ENCODE measurements at regions not wholly inside any gene's neighbourhood (a gene's known extent, or its start where the extent isn't known, plus 50 kb on each side); places are given as distances from the start of the nearest gene placed in this dataset.

DNA sequence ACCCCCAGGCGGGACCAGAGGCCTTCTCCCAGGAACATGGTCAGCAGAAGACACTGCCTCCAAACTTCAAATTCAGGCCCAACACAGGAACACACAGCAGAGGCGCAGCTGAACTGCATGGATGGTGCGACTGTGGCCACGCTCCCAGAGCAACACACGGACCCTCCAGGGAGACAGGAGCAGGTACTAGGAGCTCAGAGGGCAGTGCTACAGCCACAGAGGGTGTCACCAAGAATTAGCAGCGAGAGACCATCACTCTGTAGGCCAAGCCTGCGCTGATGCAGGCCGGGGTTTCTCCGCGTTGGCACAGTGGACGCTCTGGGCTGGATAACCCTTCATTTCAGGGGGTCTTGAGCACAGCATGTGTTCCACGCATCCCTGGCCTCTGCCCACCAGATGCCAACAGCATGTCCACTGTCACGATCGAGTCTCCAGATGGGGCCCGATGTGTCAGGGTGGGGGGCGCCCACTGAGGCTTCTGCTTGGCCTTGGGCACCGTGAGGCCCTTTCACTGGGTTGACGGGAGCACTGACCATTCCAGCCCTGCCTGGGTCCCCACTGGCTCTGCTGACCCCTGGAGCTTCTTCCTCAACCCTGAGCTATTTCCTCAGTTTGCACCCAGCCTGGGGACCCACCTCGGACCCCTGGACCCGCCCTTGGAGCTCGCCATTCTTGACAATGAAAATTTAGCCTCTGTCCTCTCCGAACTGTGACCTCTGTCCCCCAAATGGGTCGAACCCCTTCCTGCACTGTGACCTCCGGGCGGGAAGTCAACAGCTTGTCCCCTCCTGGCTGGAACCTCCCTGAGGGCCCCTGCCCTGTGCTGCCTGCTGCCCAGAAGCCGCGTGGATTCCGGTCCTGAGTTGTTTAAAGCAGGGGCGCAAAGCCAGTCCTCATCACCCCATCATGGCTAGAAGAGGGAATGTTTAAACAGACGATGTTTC, 239.4 kb downstream of the DLL1 start:
- no peak for TF ChIP-seq GATA2 (IDR thresholded peaks at IDR 0.05; ENCODE audit: low read depth, low read length)
- no peak for TF ChIP-seq GATA3 (IDR thresholded peaks at IDR 0.05; ENCODE audit: low read depth, low read length)

GRCh38 chr6:170050591-170051041, 240.3 kb downstream of the DLL1 start:
- TF ChIP-seq GATA3 (IDR thresholded peaks at IDR 0.05; ENCODE audit: low read depth, low read length) (no peak), GATA2 (IDR thresholded peaks at IDR 0.05; ENCODE audit: low read depth, low read length) (no peak)

GRCh38 chr6:170049641-170050561, 241.0 kb downstream of the DLL1 start:
- TF ChIP-seq GATA2 (IDR thresholded peaks at IDR 0.05; ENCODE audit: low read depth, low read length) (no peak), GATA3 (IDR thresholded peaks at IDR 0.05; ENCODE audit: low read depth, low read length) (no peak)

GRCh38 chr6:170048615-170049256, 242.1 kb downstream of the DLL1 start:
- TF ChIP-seq GATA2 (IDR thresholded peaks at IDR 0.05; ENCODE audit: low read depth, low read length): no peak
- TF ChIP-seq GATA3 (IDR thresholded peaks at IDR 0.05; ENCODE audit: low read depth, low read length): no peak

GRCh38 chr6:170047823-170048222, 243.1 kb downstream of the DLL1 start:
- TF ChIP-seq GATA3 (IDR thresholded peaks at IDR 0.05; ENCODE audit: low read depth, low read length): no peak
- TF ChIP-seq GATA2 (IDR thresholded peaks at IDR 0.05; ENCODE audit: low read depth, low read length): no peak

- TF ChIP-seq GATA2 (IDR thresholded peaks at IDR 0.05; ENCODE audit: low read depth, low read length) (no peak), GATA3 (IDR thresholded peaks at IDR 0.05; ENCODE audit: low read depth, low read length) (no peak)
Observed at GRCh38 chr6:170046791-170047626, 243.9 kb downstream of the DLL1 start.

DNA sequence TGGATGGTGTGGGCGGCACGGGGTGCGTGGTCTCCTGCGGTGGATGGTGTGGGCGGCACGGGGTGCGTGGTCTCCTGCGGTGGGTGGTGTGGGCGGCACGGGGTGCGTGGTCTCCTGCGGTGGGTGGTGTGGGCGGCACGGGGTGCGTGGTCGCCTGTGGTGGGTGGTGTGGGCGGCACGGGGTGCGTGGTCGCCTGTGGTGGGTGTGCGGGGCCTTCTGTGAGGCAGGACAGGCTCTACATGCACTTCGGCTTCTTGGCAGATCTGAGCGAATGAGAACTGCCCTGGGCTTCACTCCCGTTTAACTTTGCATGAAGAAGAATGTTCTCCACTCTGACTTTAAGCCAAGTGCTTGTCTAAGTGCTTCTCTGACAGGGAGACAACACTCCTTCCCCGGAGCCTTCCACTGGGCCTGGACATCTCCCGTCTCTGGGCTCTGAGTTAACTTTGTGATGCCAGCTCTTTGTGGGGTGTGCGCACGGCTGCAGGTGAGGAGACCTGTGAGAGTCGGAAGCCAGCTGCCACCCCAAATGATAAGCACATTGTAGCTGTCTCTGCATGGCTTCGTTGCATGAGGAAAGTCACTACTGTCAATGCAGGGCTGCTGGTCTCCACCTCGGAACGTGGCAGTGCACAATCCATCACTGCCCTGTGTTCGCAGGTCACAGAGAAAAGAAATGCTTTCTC, 244.8 kb downstream of the DLL1 start:
- TF ChIP-seq GATA3 (IDR thresholded peaks at IDR 0.05; ENCODE audit: low read depth, low read length) (no peak), GATA2 (IDR thresholded peaks at IDR 0.05; ENCODE audit: low read depth, low read length) (no peak)

- TF ChIP-seq GATA3 (IDR thresholded peaks at IDR 0.05; ENCODE audit: low read depth, low read length): no peak
- TF ChIP-seq GATA2 (IDR thresholded peaks at IDR 0.05; ENCODE audit: low read depth, low read length): no peak
Observed at GRCh38 chr6:170045563-170045960, 245.3 kb downstream of the DLL1 start.

GRCh38 chr6:170044836-170045562, 245.9 kb downstream of the DLL1 start:
- TF ChIP-seq GATA2 (IDR thresholded peaks at IDR 0.05; ENCODE audit: low read depth, low read length) (no peak), GATA3 (IDR thresholded peaks at IDR 0.05; ENCODE audit: low read depth, low read length) (no peak)

- TF ChIP-seq GATA2 (IDR thresholded peaks at IDR 0.05; ENCODE audit: low read depth, low read length): no peak
- TF ChIP-seq GATA3 (IDR thresholded peaks at IDR 0.05; ENCODE audit: low read depth, low read length): no peak
Observed at GRCh38 chr6:170043881-170044790, 246.7 kb downstream of the DLL1 start.
